T-cell (primary cell): ENCODE measurements at regions not wholly inside any gene's neighbourhood (a gene's known extent, or its start where the extent isn't known, plus 50 kb on each side); places are given as distances from the start of the nearest gene placed in this dataset.
"Not testable (repeated sequence)": the region's sequence is repeated elsewhere in the genome, so short reads cannot be mapped to it uniquely, and the experiment has no call there.

Experiments
- ATAC-seq, 4 experiments: fragments of 200-7000 bp in 3 of 4; fragments of 150-1000 bp in 1 of 4; cut with Tn5 transposase; replicated peaks in 1 of 4; 1 replicate in 3 of 4; 2 replicates in 1 of 4; pipeline ENCODE4 v1.10.0; 2021; ENCODE audit warnings: moderate library complexity in 3 of 4, mild to moderate bottlenecking in 2 of 4, moderate number of reproducible peaks in 1 of 4
- CTCF ChIA-PET, 2 donors: fragments of 300-600 bp; sonication (Branson Sonifier 250); formaldehyde crosslinking; loops; one replicate each; lab custom pipeline; 2022; ENCODE audit warnings: antibody characterized with exemption in 2 of 2; lab: Charles Lee
- POLR2A ChIA-PET, 2 donors: fragments of 300-600 bp; sonication (Branson Sonifier 250); formaldehyde crosslinking; loops; one replicate each; lab custom pipeline; 2022; ENCODE audit warnings: antibody characterized with exemption in 2 of 2; lab: Charles Lee
- DNase-seq, 35 experiments: peaks; one replicate each; pipeline versions ENCODE4 v3.0.0 to v3.0.0-alpha.2; 2013 to 2023
- H3K27ac ChIP-seq: one replicate; pipeline ENCODE4 v1.5.1; 2013; ENCODE audit warnings: low read length
- H3K27me3 ChIP-seq, 2 experiments: replicated peaks in 1 of 2; 1 replicate in 1 of 2; 2 replicates in 1 of 2; pipeline versions ENCODE4 v1.6.1 to v1.7.0; 2013; ENCODE audit warnings: low read length in 1 of 2, mixed read lengths in 1 of 2; ENCODE audit not compliant: control insufficient read depth in 2 of 2, insufficient read depth in 2 of 2; ENCODE audit errors: extremely low read depth in 1 of 2
- H3K36me3 ChIP-seq, 2 donors: 1 replicate in 1 of 2; 2 replicates in 1 of 2; pipeline versions ENCODE4 v1.6.1 to v1.7.0; 2013; ENCODE audit warnings: low read length in 1 of 2; ENCODE audit not compliant: control insufficient read depth in 2 of 2, insufficient read depth in 1 of 2; ENCODE audit errors: extremely low read depth in 1 of 2
- H3K4me1 ChIP-seq, 2 experiments: 1 replicate in 1 of 2; 2 replicates in 1 of 2; pipeline versions ENCODE4 v1.6.1 to v1.7.0; 2013; ENCODE audit warnings: low read length in 2 of 2, mixed read lengths in 1 of 2; ENCODE audit not compliant: insufficient read depth in 2 of 2, control insufficient read depth in 1 of 2; ENCODE audit errors: extremely low read depth in 1 of 2
- H3K4me3 ChIP-seq, 2 donors: 1 replicate in 1 of 2; 2 replicates in 1 of 2; pipeline versions ENCODE4 v1.5.1 to v1.7.0; 2013; ENCODE audit warnings: mild to moderate bottlenecking in 2 of 2, low read length in 1 of 2, moderate library complexity in 1 of 2; ENCODE audit not compliant: control insufficient read depth in 1 of 2; ENCODE audit errors: extremely low read depth in 1 of 2
- H3K9me3 ChIP-seq: 2 replicates; pipeline ENCODE4 v1.7.0; 2013
- H3K27ac Mint-ChIP-seq, 2 donors: one replicate each; pipeline ENCODE4 v1.8.0; 2020 to 2021; ENCODE audit warnings: mild to moderate bottlenecking in 2 of 2, mixed read lengths in 2 of 2
- H3K27me3 Mint-ChIP-seq, 2 donors: one replicate each; pipeline ENCODE4 v1.8.0; 2021 to 2022; ENCODE audit warnings: mixed read lengths in 2 of 2
- H3K36me3 Mint-ChIP-seq: one replicate; pipeline ENCODE4 v1.8.0; 2021; ENCODE audit warnings: mixed read lengths
- H3K4me1 Mint-ChIP-seq, 3 donors: one replicate each; pipeline ENCODE4 v1.8.0; 2020 to 2022; ENCODE audit warnings: mixed read lengths in 3 of 3, mild to moderate bottlenecking in 1 of 3
- H3K4me3 Mint-ChIP-seq, 3 donors: one replicate each; pipeline ENCODE4 v1.8.0; 2020 to 2022; ENCODE audit warnings: mild to moderate bottlenecking in 3 of 3, mixed read lengths in 3 of 3, moderate library complexity in 3 of 3
- H3K9me3 Mint-ChIP-seq, 3 donors: one replicate each; pipeline ENCODE4 v1.8.0; 2020 to 2022; ENCODE audit warnings: mixed read lengths in 3 of 3
- WGBS: methylation state at CpG from one replicate; pipeline ENCODE4 v1.1.5; 2013; ENCODE audit warnings: missing lambda C conversion rate; ENCODE audit not compliant: insufficient coverage; 5-methylcytosine and 5-hydroxymethylcytosine counted together

- H3K36me3 ChIP-seq, H3K4me3 Mint-ChIP-seq, H3K4me1 Mint-ChIP-seq, ATAC-seq, H3K27me3 Mint-ChIP-seq, CTCF ChIA-PET, H3K4me3 ChIP-seq, H3K27ac ChIP-seq, H3K27ac Mint-ChIP-seq, H3K36me3 Mint-ChIP-seq, H3K27me3 ChIP-seq, POLR2A ChIA-PET, H3K9me3 Mint-ChIP-seq, H3K4me1 ChIP-seq, DNase-seq, H3K9me3 ChIP-seq: not testable (repeated sequence)
- no CpG with 5 or more reads among the region's 2 CpGs for WGBS
These were observed 144.1 kb downstream of the NPIPA8 start for GRCh38 chr16:18192389-18192788.

DNA sequence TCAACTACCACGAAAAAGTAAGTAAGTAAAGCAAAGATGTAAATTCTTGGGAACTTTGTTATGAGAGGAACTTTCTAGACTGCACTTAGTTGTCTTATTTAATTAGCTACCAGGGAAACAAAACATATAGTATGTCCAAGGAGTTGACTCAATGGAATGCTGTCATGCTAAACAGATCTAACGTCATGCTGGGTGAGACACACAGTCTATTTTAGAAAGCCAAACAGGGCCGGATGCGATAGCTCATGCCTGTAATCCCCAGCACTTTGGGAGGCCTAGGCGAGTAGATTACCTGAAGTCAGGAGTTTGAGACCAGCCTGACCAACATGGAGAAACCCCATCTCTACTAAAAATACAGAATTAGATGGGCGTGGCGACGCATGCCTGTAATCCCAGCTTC lies 146.4 kb downstream of the NPIPA8 start:
- H3K4me3 Mint-ChIP-seq, result not testable (repeated sequence)

GRCh38 chr16:18184755-18185154 lies 151.8 kb downstream of the NPIPA8 start:
- H3K27ac Mint-ChIP-seq, H3K9me3 ChIP-seq, ATAC-seq, H3K4me1 Mint-ChIP-seq, H3K4me3 Mint-ChIP-seq, H3K27me3 ChIP-seq, H3K36me3 Mint-ChIP-seq, CTCF ChIA-PET, DNase-seq, H3K4me1 ChIP-seq, POLR2A ChIA-PET, H3K27me3 Mint-ChIP-seq, H3K36me3 ChIP-seq, H3K9me3 Mint-ChIP-seq, H3K4me3 ChIP-seq, H3K27ac ChIP-seq: not testable (repeated sequence)
- WGBS, result no CpG with 5 or more reads among the region's 15 CpGs

More for the DNA sequence above, 146.4 kb downstream of the NPIPA8 start:
- H3K27me3 ChIP-seq, CTCF ChIA-PET, H3K27me3 Mint-ChIP-seq, H3K27ac ChIP-seq, H3K4me1 ChIP-seq, H3K36me3 ChIP-seq, POLR2A ChIA-PET, H3K36me3 Mint-ChIP-seq, H3K9me3 ChIP-seq, H3K9me3 Mint-ChIP-seq, H3K27ac Mint-ChIP-seq, DNase-seq, H3K4me1 Mint-ChIP-seq, ATAC-seq, H3K4me3 ChIP-seq: not testable (repeated sequence)
- no CpG with 5 or more reads among the region's 8 CpGs for WGBS

- H3K9me3 Mint-ChIP-seq, POLR2A ChIA-PET, H3K4me1 ChIP-seq, H3K27me3 Mint-ChIP-seq, H3K27me3 ChIP-seq, CTCF ChIA-PET, ATAC-seq, H3K27ac ChIP-seq, H3K4me3 ChIP-seq, H3K4me1 Mint-ChIP-seq, H3K4me3 Mint-ChIP-seq, H3K36me3 Mint-ChIP-seq, DNase-seq, H3K36me3 ChIP-seq, H3K27ac Mint-ChIP-seq, H3K9me3 ChIP-seq: not testable (repeated sequence)
- WGBS, result no CpG with 5 or more reads among the region's 6 CpGs
These were observed 155.5 kb downstream of the NPIPA8 start for GRCh38 chr16:18181028-18181427.

DNA sequence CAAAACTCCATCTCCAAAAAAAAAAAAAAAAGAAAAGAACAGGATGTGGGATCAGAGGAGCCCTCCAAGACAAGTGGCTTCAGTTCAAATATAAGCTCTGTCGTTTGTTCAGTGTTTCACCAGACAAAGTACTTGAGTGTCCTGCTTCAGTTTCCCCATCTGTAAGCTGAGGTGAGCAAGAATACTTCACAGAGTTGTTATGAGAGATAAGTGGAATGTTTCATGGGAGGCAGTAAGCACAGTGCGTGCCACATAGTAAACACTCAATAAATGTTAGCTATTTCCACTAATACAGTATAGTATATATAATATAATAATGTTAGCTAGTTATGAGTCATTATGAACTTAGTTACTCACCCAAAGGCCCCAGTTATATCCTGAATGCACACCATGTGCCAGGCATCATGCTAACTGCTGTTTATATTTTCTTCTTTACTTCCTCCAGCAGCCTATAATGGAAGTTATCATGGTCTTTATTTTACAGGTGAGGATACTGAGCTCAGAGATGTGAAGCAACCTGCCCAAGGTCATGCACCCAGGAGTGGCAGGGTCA lies 162.5 kb downstream of the NPIPA8 start:
- H3K9me3 ChIP-seq, H3K27me3 Mint-ChIP-seq, POLR2A ChIA-PET, H3K4me3 ChIP-seq, ATAC-seq, DNase-seq, H3K27ac Mint-ChIP-seq, H3K36me3 Mint-ChIP-seq, H3K4me1 ChIP-seq, H3K4me1 Mint-ChIP-seq, CTCF ChIA-PET, H3K27me3 ChIP-seq, H3K36me3 ChIP-seq, H3K4me3 Mint-ChIP-seq, H3K27ac ChIP-seq, H3K9me3 Mint-ChIP-seq: not testable (repeated sequence)
- no CpG with 5 or more reads among the region's 2 CpGs for WGBS

- H3K27ac ChIP-seq, H3K4me3 Mint-ChIP-seq, H3K27me3 ChIP-seq, CTCF ChIA-PET, DNase-seq, H3K36me3 ChIP-seq, ATAC-seq, H3K4me1 ChIP-seq, H3K27ac Mint-ChIP-seq, H3K36me3 Mint-ChIP-seq, H3K9me3 ChIP-seq, H3K4me1 Mint-ChIP-seq, H3K9me3 Mint-ChIP-seq, H3K4me3 ChIP-seq, POLR2A ChIA-PET: not testable (repeated sequence)
- H3K27me3 Mint-ChIP-seq, result peaks cover 14 to 17% of the 10 kb centered on the region in 2 donors
- WGBS, result no CpG with 5 or more reads among the region's 3 CpGs
These were observed 174.2 kb downstream of the NPIPA8 start for GRCh38 chr16:18162293-18162692.

DNA sequence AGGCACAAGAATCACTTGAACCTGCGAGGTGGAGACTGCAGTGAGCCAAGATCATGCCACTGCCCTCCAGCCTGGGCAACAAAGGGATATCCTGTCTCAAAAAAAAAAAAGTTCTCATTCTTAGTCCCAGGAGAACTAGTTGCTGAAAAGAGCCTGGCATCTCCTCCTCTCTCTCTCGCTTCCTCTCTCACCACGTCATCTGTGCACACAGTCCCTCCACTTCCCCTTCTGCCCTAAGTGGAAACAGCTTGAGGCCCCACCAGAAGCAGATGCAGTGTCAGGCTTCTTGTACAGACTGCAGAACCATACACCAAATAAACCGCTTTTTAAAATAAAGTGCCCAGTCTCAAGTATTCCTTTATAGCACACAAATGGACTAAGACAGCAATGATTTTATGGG lies 175.3 kb downstream of the NPIPA8 start:
- H3K27me3 Mint-ChIP-seq, result peaks cover 15 to 17% of the 10 kb centered on the region in 2 donors
- H3K27ac Mint-ChIP-seq, H3K9me3 ChIP-seq, H3K4me1 Mint-ChIP-seq, ATAC-seq, H3K27me3 ChIP-seq, H3K4me3 ChIP-seq, POLR2A ChIA-PET, H3K36me3 Mint-ChIP-seq, H3K36me3 ChIP-seq, H3K4me3 Mint-ChIP-seq, H3K27ac ChIP-seq, DNase-seq, H3K4me1 ChIP-seq, H3K9me3 Mint-ChIP-seq, CTCF ChIA-PET: not testable (repeated sequence)
- 71% methylated on average over 1 of the region's 4 CpGs for WGBS
